ENCODE measurements at regions not wholly inside any gene's neighbourhood (a gene's known extent, or its start where the extent isn't known, plus 50 kb on each side); places are given as distances from the start of the nearest gene placed in this dataset.

DNA sequence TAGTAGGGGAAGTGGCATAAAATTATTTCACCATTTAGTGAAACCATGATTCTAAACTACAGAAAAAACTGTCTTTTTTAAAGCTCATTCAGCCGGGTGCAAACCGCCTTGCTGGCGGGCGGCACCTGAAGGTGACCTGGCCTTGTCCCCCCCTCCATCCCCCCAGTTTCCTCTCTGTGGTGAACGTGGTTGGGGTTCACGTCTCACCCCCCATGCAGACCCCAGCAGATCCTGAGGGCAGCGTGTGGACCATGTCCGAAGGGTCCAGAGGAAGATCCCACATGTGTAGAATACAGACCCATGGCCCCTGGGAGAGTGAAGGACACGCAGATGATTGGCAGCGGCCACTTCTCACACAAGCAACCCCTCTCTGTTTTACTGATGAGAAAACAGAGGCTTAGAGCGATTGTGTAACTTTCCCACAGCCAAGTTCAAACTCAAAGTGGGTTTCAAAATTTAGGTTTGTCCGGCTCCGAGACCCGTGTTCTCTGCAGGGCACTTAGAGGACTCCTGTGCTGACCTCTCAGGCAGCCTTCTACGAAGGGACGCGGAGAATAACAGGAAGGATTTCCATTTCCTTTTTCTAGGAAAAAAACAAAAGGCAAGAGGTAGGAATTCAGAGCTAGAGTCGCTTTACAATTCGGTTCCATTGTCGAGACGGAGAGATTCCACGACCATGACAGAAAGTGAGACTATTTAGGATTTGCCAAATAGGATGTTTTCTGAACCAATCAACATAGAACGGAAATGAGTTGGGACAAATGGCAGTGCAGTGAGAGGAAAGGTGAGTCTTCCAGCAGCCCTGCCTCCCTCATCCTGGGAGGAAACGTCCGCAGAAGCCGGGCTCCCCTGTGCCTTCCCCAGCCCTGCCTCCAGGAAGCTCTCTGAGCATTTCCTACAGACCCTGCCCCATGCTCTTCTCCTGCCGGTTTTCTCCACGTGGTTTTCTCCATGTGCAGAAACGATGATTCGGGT lies 67.6 kb upstream of the PITRM1 start:
- H3K79me1 ChIP-seq (ENCODE audit: low read depth in 1 of 2, low read length in 2 of 2) = peaks cover 0 to 11% of the 10 kb centered on the region in 2 experiments; a peak in 1 of 4 replicates
- H3K23ac ChIP-seq (ENCODE audit: low read depth, low read length) = no peak overlapping the region
- no peak overlapping the region; the same call in 1 of the 2 replicates for H4K5ac ChIP-seq (ENCODE audit: low read depth, low read length)
- H4K8ac ChIP-seq (ENCODE audit: low read depth in 2 of 2, low read length in 2 of 2) = peak overlapping the region in 1 of 2 experiments; percentile 55; a peak in 1 of 4 replicates
- H3K9me1 ChIP-seq (ENCODE audit: insufficient read depth, low read length) = peaks cover 6% of the 10 kb centered on the region
- peak overlapping the region; percentile 47 for H2AK9ac ChIP-seq (replicated peaks; ENCODE audit: low read depth, low read length, poor library complexity)
- H4K91ac ChIP-seq (ENCODE audit: insufficient read depth, low read depth, low read length) = peak overlapping the region; percentile 47
- H2BK20ac ChIP-seq (ENCODE audit: low read depth, low read length) = peak overlapping the region; percentile 80
- no peak overlapping the region for H2BK5ac ChIP-seq (ENCODE audit: low read depth, low read length, poor library complexity, severe bottlenecking)
- peak overlapping the region; percentile 92 for H2AK5ac ChIP-seq (ENCODE audit: low read depth, low read length)
- DNase-seq (no peak), ATAC-seq (ENCODE audit: low read depth) (no peak)
- H3K4me1 ChIP-seq (ENCODE audit: control insufficient read depth, insufficient read depth, low read length) = peaks cover 9% of the 10 kb centered on the region; the same call in 1 of the 2 replicates
- no peaks in the 10 kb centered on the region for H3K27me3 ChIP-seq (ENCODE audit: control insufficient read depth, insufficient read depth, low read length)
- peak overlapping the region; percentile 26 for H2AFZ ChIP-seq (replicated peaks; ENCODE audit: low read length, poor library complexity)
- intact Hi-C loops (cut with micrococcal nuclease) = loop anchor here (1.0 to 10.0 kb wide), 6 partner anchors 43 to 1527 kb away; no protein-coding TSS in a partner anchor
- no peaks in the 10 kb centered on the region for H3K36me3 ChIP-seq (ENCODE audit: control insufficient read depth, insufficient read depth, low read length)
- no peak overlapping the region; the same call in 1 of the 2 replicates for H3K56ac ChIP-seq (ENCODE audit: extremely low read depth, insufficient read depth, low read length)
- no peaks in the 10 kb centered on the region for H3K9me3 ChIP-seq (ENCODE audit: control insufficient read depth, insufficient read depth, low read length)
- no peak overlapping the region for H3K9ac ChIP-seq (ENCODE audit: low read depth, low read length)
- no TSS peak for BruUV-seq (replicated peaks)
- H3K27ac ChIP-seq (ENCODE audit: insufficient read depth, low read length) = peak overlapping the region; percentile 8; the same call in 1 of the 2 replicates
- dilution Hi-C loops (cut with HindIII; ENCODE audit: low sequenced_read_pairs, unreplicated experiment) = no loop called here
- H2BK15ac ChIP-seq (ENCODE audit: low read depth, low read length) = peak overlapping the region; percentile 53; the same call in 2 of the 3 replicates
- H2BK120ac ChIP-seq (ENCODE audit: low read depth, low read length) = peak overlapping the region; percentile 51
- H3K4ac ChIP-seq (ENCODE audit: low read depth, low read length) = peak overlapping the region; percentile 76
- H3K4me3 ChIP-seq (ENCODE audit: insufficient read depth, low read depth, low read length) = no peak overlapping the region
- no peak overlapping the region for H3K4me2 ChIP-seq (ENCODE audit: low read depth, low read length)
- CTCF ChIA-PET = interaction anchor here (0.5 to 0.6 kb wide), 2 partner anchors 155 to 226 kb away, joined by 3 read pairs; no protein-coding TSS in a partner anchor
- in situ Hi-C loops (cut with MboI; ENCODE audit: low sequenced_read_pairs) = loop anchor here (10.0 kb wide), 1 partner anchor 1525 kb away; no protein-coding TSS in a partner anchor
- peak overlapping the region; percentile 2; the same call in 1 of the 2 replicates for H3K18ac ChIP-seq (ENCODE audit: low read depth, low read length)
- POLR2A ChIA-PET (ENCODE audit: unreplicated experiment) = no interaction called here
- WGBS, 2 experiments (ENCODE audit: extremely low coverage in 2 of 2, insufficient read length in 1 of 2) = 81% methylated on average over 10 of the region's 30 CpGs; no CpG with 5 or more reads in 1 of the 2 experiments
- 0 out of 2 replicates have a peak overlapping the region, but pooled peaks have one; percentile 11 for H3K14ac ChIP-seq (replicated peaks; ENCODE audit: low read depth, low read length)
- TF ChIP-seq POLR2A (IDR thresholded peaks at IDR 0.05; ENCODE audit: low read depth, low read length) (no peak), FOS (IDR thresholded peaks at IDR 0.05; ENCODE audit: low read depth, low read length) (no peak), MXI1 (IDR thresholded peaks at IDR 0.05; ENCODE audit: borderline replicate concordance, low read depth, low read length) (no peak), CEBPB (IDR thresholded peaks at IDR 0.05; ENCODE audit: low read depth, low read length) (0 out of 2 replicates have a peak, but pooled peaks have one; percentile 6), MAFK (IDR thresholded peaks at IDR 0.05; ENCODE audit: low read depth, low read length) (no peak)
- TF ChIP-seq, protein P1, sequence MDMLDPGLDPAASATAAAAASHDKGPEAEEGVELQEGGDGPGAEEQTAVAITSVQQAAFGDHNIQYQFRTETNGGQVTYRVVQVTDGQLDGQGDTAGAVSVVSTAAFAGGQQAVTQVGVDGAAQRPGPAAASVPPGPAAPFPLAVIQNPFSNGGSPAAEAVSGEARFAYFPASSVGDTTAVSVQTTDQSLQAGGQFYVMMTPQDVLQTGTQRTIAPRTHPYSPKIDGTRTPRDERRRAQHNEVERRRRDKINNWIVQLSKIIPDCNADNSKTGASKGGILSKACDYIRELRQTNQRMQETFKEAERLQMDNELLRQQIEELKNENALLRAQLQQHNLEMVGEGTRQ (IDR thresholded peaks at IDR 0.05; ENCODE audit: low read depth, low read length) = no peak
- TF ChIP-seq, protein P2, sequence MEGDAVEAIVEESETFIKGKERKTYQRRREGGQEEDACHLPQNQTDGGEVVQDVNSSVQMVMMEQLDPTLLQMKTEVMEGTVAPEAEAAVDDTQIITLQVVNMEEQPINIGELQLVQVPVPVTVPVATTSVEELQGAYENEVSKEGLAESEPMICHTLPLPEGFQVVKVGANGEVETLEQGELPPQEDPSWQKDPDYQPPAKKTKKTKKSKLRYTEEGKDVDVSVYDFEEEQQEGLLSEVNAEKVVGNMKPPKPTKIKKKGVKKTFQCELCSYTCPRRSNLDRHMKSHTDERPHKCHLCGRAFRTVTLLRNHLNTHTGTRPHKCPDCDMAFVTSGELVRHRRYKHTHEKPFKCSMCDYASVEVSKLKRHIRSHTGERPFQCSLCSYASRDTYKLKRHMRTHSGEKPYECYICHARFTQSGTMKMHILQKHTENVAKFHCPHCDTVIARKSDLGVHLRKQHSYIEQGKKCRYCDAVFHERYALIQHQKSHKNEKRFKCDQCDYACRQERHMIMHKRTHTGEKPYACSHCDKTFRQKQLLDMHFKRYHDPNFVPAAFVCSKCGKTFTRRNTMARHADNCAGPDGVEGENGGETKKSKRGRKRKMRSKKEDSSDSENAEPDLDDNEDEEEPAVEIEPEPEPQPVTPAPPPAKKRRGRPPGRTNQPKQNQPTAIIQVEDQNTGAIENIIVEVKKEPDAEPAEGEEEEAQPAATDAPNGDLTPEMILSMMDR (conservative IDR thresholded peaks at IDR 0.05; ENCODE audit: low read depth, low read length) = no peak
- H4K20me1 ChIP-seq (ENCODE audit: insufficient read depth, low read length) = no peaks in the 10 kb centered on the region
